T-helper 1 cell treated with Interleukin-12 subunit alpha and Interleukin-12 subunit beta and Interleukin-4 antibody, amounts not matched to agents 30 ng/mL and 1 ng/mL, for 36 hours (primary cell): ENCODE measurements at regions not wholly inside any gene's neighbourhood (a gene's known extent, or its start where the extent isn't known, plus 50 kb on each side); places are given as distances from the start of the nearest gene placed in this dataset.
"Not testable (repeated sequence)": the region's sequence is repeated elsewhere in the genome, so short reads cannot be mapped to it uniquely, and the experiment has no call there.

Experiments
- intact Hi-C: fragments of 100-400 bp; cut with micrococcal nuclease; formaldehyde crosslinking; loops from one replicate; pipeline ENCODE4 v1.15.1; 2024

DNA sequence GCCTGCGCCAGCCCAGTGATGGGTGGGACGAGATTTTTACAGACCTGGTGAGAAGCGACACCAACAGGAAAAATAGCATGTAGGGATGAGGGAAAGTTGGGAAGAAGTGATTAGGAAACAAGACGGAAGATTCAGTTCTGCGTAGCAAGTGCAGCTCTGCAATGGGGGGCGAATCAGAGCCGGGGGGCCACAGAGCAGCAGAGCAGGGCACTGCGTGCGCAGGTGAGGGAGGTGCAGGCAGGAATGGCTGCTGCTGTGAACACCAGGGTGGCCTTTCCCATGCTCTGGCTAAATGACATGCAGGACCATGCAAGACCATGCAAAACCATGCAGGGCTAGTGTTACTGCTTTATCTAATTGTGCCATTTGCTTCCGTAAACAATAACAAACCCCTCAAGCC lies 442.7 kb upstream of the FRG1 start:
- intact Hi-C loops = no loop called here

DNA sequence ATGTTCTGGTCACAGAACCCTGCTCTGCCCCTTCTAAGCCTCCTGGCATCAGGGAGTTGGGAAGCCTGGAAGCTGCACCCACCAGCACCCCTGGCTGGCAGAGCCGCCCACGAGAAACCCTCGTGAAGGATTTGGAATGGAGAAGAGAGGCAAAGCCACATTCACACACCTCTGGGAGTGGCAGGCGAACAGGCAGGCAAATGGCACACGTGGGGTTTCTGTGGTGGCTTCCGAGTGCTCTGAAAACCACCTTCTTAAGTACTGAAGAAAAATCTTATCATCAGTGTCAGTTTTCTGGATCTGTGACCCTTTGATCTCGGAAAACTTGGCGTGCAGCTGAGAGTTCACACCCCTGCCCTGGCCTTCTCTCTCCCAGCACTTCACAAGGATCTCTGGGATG lies 442.2 kb upstream of the FRG1 start:
- intact Hi-C loops = no loop called here

DNA sequence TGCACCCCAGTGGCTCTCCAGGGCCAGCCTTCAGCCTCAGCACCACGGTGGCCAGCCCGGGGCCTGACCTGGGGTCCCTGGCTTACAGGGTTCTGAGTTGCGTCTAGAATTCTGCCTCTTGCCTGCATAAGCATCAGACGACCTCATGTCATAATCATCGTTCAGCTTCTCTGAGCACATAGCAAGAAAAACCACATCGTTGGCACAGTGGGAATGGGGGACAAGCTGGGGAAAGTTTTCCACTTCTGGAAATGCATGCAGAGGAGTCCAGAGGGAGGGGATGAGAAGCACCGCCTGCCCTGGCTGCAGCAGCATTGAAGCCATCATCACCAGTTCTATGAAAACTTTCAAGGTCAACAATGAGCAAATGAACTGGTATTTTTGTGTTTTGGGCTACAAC lies 441.0 kb upstream of the FRG1 start:
- intact Hi-C loops = no loop called here

DNA sequence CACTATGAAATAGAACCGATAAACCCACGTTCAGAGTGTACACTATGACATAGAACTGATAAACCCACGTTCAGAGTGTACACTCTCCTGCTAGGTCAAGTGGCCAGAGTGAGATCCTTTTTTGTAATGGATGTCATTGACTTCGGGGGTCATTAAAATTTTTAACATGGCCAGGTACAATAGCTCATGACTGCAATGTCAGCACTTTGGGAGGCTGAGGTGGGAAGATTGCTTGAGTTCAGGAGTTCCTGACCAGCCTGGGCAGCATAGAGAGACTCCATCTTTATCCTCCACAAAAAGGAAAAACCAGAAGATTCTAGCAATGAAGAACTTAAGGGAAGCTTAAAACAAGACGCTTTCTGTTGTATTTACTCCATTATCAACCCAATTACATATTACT lies 439.7 kb upstream of the FRG1 start:
- intact Hi-C loops = no loop called here

DNA sequence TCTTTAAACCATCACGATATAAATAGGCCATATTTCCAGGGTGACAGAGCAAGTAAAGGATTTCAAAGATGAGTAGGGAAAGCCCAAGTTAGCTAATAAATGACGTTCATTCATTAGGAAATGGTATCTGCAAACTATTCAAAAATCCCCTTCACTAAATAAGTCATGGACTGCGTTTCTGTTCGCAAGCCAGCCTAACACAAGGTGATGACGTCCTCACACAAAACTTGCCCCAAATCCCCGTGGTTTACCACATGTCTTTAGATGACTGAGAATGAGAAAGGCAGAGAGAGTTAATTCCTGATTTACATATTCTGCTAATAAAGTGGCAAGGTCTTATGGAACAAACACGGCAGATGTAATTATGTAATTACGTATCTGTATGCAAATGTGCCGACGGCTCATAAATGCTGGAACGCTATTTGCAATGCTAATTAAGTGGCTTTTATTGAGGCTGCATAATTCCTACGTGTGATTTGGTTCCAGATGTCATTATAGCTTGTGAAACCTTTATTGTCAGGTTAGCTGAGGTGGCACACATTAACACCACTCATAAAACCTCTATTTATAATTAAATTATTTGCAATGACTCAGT lies 437.7 kb upstream of the FRG1 start:
- intact Hi-C loops = no loop called here

DNA sequence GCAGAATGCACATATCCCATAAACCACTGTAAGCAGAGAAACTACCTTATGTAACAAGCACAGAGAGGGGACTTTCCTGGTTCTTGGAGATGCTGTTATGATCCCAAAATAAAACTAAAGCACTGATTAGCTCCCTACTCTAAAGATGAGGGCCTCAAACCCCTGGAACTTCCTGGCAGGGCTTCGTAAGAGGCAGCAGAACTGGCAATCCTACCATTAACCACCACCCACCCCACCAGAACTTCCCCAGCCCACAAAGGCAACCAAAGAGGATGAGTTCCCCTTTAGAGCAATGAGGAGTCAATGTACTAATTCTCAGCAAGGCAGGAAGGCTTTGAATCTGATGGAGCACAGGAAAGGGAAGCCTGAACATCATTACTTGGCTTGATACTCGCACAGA lies 436.5 kb upstream of the FRG1 start:
- intact Hi-C loops = no loop called here

DNA sequence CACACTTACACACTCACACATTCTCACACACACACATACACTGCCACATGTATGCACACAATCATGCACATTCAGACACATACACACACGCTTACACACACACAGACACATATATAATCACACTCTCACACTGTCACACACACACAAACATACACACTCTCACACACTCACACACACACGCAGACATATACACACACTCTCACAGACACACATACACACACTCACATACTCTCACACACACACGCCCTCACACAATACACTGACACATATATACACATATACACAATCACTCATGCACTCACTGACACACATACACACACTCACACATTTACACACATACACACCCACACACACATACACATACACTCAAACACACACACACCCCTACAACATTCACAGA lies 435.3 kb upstream of the FRG1 start:
- intact Hi-C loops = no loop called here

DNA sequence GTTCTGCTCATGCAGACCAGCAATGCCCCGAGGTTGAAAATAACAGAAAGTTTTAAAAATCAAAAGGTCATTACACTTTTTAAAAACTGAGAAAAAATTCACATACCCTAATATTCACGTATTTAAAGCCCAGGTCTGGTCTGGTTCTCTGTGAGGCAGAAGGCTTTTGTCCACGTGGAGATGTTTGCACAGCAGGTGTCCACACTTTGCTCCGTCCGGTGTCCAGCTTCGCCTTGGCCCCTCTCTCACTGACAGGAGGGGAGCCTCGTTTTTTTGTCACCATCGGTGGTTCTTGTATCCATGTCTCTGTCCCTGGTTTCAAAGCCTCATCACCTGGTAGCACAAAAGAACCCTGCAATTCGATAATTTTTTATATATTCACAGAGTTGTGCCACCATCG lies 434.6 kb upstream of the FRG1 start:
- intact Hi-C loops = no loop called here

DNA sequence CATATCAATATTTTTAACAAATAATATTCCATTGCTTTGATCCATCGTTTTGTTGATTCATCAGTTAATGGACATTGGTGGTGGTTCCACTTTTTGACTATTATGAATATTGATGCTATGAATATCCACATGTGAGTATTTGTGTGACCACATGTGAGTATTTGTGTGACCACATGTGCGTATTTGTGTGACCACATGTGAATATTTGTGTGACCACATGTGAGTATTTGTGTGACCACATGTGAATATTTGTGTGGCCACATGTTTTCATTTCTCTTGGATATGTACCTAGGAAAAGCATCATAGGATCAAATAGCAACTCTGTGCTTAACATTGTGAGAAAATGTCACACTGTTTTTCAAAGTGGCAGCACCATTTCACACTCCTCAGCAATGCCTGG lies 433.6 kb upstream of the FRG1 start:
- intact Hi-C loops = no loop called here

DNA sequence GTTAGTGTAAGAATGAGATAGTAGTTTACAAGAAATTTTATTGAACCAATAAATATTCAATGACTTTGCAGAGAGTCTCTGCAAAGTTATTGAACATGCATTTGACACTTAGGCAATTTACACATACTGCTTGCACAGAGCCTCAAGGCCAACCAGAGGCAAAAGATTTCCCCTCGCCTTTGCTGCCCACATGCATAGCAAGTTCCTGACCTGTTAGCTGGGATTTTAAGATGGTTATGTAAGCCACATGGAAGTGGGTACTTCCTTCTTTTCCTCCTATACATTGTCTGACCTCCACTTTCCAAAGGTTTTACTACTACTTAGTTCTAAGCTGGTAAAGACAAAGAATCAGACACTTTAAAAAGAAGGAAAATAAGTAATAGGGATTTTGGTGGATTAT lies 430.1 kb upstream of the FRG1 start:
- intact Hi-C loops = no loop called here

DNA sequence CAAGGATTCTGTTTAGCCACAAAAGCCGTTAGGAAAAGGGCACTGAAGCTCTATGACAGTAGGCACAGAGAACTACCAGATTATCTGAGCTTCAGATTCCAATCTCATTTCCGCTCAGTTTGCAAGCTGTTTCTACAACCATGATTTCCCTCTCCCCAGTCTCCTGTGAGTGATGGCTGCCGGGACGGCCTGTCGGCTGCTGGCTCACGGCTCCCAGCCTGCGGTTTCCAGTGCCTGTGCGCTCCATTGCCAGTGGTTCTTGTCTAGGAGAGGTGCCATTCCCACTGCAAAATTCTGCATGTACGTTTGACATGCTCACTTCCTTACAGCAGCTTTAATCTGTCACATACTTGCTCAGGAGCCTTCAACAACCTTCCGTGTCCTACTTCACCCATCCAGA lies 429.1 kb upstream of the FRG1 start:
- intact Hi-C loops = no loop called here

DNA sequence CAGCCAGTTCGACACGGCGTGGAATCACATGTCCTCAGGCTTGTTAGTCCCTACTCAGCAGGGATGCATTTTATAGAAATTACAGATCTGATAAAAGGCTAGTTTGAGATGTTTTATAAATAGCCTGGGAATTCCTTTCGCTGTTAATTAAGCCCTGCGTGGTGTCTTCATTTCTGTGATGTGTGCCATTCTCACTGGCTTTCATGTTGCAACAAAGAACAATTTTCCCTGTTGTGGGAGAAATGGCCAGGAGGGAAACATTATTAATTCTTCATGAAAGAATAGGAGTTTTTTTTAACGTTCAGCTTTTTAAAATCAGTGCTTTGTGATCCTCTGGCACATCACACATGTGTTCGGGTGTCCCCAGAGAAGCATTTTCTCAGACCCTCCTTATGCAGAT lies 427.3 kb upstream of the FRG1 start:
- intact Hi-C loops = no loop called here

DNA sequence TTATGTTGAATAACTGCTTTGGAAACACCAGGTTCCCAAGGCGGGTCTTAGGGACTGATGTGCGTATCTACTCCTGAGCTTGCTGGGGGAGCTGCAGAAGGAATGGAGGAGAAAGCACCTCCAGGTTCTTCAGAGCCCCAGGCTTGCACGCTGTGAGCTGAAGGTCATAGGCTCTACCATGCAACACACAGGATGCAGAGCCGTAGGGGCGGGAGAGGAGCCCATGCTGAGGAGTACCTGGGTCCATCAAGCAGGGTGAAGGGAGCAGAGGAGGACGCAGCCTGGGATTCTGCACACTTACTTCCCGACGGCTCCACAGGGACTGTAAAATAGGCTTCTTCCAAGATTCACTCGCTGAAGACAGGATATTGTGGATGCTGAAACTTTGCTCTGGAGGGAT lies 426.5 kb upstream of the FRG1 start:
- intact Hi-C loops = no loop called here

DNA sequence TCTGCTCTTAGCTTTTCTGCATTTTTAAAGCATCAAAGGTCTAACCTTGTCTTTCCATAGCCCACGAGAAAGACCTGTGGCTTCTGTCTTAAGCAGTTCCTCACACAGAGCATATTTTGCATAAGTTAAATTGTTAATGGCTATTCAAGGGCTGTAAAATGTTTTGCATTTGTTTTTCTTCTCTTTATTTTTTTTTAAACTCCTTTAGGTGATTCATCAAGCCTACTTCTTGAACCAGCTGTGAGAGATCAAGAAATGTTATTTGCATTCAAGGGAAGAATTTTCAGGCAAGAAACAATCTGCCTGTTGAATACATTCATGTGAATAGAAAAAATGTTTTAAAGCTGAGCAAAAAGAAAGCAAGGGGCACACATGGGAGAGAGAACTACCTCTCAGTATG lies 423.8 kb upstream of the FRG1 start:
- intact Hi-C loops = no loop called here

DNA sequence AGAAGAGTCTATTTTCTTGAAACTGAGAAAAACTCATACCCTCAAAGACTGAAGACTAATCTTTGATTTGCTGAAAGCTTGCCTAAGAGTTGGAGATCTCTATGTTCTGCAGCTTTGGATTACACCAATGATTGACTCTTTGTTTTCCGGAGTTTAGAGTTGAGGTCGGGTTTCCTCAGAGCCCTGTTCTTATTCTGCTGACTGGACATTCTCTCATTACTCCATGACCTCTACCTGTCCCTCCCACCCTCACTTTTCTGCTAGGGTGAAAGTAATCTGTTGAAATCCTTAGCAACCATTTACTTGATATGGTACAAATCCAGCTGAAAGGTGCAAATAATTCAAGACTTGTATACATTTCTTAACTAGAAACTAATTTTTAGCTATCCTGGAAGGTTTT lies 421.5 kb upstream of the FRG1 start:
- intact Hi-C loops = no loop called here

DNA sequence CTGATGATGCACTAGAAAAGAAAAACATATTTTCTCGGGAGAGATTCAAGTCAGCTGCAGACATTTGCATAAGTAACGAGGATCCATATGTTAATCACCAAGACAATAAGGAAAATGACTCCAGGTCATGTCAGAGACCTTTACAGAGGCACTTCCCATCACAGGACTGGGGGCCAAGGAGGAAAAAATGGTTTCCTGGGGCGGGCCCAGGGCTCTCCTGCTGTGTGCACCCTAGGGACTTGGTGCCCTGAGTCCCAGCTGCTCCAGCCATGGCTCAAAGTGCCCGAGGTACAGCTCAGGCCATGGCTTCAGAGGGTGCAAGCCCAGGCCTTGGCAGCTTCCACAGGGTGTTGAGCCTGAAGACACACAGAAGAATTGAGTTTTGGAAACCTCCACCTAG lies 415.4 kb upstream of the FRG1 start:
- intact Hi-C loops = no loop called here

DNA sequence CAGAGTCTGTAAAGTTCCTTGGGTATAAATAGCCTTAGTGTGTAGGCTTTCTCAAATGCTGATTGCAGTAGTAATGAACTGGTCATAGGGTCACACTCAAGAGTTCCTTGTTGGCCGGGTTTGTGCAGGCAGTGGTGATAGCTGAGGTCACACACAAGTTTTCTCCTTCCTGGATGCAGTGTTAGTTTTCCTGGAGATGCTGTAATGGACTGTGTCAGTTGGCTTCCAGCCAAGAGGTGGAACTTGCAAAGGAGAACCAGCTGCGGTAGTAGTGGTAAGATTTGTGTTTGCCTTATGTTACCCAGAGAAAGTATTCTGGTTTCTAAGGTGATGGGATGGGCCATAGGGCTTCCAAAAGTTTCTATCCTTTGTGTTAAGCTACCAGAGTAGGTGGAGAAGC lies 409.8 kb upstream of the FRG1 start:
- intact Hi-C loops = no loop called here

DNA sequence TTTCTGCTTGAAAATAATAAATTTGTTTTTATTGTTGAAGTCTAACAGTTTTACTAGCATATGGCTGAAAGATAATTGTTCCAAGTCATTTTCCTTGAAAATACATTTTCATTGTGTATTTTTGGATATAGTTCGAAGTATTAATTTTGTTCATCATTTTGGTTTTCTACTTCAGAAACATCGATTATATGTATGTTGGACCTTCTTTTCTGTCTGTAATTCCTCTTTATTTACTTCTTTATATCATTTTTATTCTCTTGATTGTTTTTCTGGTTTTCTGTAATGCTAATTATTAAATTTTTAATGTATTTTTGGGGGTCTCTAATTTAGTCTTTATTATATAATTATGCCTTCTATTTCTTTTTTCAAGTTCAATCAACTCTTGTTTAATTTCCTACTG lies 407.1 kb upstream of the FRG1 start:
- intact Hi-C loops = no loop called here

DNA sequence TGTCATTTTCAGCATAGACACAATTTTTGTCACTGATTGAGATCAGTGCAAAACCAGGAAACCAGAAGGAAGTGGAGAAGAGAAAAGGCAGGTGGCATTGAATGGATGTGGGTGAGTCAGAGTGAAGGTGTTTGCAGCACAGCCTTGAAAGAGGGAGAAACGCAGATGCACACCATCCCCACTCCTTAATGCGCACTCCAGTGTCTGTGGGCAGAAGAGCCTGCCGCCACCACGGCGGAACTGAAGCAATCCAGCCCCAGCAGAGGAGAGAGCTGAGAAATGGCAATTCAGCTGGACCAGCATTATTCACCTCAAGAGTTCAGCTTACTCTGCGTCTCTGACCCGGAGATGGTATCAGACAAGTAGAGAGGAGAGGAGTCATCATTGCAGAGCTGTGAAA lies 393.1 kb upstream of the FRG1 start:
- intact Hi-C loops = no loop called here

DNA sequence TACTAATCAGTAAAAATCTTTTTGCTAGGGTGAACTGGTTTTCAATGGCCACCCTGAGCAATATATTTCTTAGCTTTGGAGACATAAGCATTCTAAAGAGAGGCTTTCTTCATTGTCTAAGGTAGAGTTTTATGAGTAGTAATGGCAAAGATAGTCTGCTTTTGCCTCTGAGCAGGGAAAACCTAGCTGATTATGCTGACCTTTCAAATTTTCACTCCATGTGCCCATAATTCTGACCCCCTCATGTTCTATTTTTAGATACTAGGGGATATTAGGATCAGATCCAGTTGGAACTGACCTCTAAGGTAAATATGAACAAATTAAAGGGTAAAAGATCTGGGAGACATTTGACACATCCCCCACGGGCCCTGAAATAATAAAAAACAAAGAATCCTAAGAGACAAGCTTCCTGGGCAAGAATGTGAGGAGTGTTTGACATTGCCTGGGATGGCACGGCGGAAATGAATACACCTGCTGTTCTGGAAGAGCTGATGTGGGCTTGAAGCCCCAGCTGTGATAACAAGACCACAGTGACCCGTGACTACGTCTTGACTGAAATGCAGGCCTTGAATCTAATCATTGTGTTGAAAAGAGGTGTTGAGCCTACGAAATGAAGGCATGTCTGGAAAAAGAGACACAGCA lies 392.1 kb upstream of the FRG1 start:
- intact Hi-C loops = no loop called here

DNA sequence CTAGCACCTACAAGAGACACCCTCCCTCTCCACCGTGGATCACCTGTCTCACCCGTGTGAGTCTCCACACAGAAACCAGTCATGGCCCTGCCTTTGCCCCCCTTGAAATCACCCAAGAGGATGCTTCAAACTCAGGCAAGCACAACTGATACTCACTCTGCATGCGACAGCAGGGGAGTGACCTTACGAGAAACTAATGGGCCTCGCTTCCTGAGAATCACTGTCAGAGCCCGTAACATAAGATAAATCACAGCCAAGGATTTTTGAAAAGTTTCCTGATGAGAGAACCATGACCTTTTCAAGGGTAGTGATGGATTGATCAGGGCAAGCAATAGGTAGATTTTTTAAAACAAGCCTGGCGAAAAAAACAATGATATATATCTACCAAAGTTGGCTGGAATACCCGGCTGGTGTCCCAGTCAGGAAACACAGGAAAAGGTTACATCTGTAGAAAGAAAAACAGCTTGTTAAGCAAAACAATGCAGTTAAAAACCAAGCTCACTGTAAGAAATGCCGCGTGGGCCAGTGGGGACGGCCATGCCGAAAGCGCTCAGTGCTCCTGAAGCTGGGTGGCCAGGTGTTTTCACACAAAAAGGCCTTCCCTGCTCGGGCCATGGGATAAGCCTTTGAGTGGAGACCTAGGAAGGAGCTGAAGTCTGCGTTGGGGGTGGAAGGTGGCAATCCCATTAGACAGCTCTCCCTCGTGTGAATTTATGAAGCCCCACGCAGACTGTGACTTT lies 388.6 kb upstream of the FRG1 start:
- intact Hi-C loops = not testable (repeated sequence)

DNA sequence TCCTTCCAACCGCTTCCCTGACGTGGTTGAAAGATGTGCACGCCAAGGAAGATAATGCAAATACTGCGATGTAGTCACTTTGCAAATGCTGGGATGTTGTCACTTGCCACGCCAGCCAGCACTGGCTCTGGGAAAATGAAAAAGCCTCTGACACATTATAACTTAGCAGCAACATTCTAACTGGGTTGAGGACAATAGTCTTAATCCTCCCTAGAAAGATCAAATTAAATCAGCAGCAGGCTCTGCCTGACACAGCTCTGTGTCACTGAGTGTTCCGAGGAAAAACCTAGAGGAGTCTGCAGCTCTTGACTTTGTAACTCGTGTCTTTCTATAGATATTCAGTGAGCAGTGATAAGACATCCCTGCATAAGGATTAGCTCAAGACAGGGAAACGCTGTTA lies 380.1 kb upstream of the FRG1 start:
- intact Hi-C loops = not testable (repeated sequence)

DNA sequence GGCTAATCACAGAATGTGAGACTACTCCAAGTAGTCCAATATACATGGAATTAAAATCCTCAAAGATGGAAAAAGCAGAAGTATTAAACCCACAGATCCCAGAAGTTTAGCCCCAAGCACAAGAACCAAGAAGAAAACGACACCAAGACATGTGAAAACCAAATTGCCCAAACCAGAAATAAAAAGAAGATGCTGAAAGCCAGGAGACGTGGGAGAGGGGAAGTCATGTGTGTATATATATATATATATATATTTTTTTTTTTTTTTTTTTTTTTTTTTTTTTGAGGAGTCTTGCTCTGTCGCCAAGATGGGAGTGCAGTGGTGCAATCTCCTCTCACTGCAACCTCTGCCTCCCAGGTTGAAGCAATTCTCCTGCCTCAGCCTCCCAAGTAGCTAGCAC lies 376.9 kb upstream of the FRG1 start:
- intact Hi-C loops = not testable (repeated sequence)
